HUES64 (cell line): ENCODE measurements at regions not wholly inside any gene's neighbourhood (a gene's known extent, or its start where the extent isn't known, plus 50 kb on each side); places are given as distances from the start of the nearest gene placed in this dataset.

Source experiments
- H3K27ac ChIP-seq: 2 replicates; pipeline ENCODE4 v1.7.0; 2013; ENCODE audit warnings: low read depth, low read length, inconsistent platforms
- H3K27me3 ChIP-seq: 2 replicates; pipeline ENCODE4 v1.6.1; 2013; ENCODE audit warnings: mild to moderate bottlenecking, low read length; ENCODE audit not compliant: insufficient read depth
- H3K36me3 ChIP-seq: 2 replicates; pipeline ENCODE4 v1.6.1; 2013; ENCODE audit warnings: mild to moderate bottlenecking, low read length; ENCODE audit not compliant: insufficient read depth
- H3K4me1 ChIP-seq: 2 replicates; pipeline ENCODE4 v1.6.1; 2013; ENCODE audit warnings: mild to moderate bottlenecking, low read length, moderate library complexity; ENCODE audit not compliant: insufficient read depth
- H3K4me3 ChIP-seq: 2 replicates; pipeline ENCODE4 v1.5.1; 2013; ENCODE audit warnings: mild to moderate bottlenecking, low read length, moderate library complexity
- H3K9ac ChIP-seq: 2 replicates; pipeline ENCODE4 v1.6.1; 2013; ENCODE audit warnings: mild to moderate bottlenecking, low read depth, low read length
- H3K9me3 ChIP-seq: 2 replicates; pipeline ENCODE4 v1.6.1; 2013; ENCODE audit warnings: low read depth, low read length; ENCODE audit not compliant: insufficient read depth
- WGBS: fragments of 150-250, 120-280 bp; methylation state at CpG from one replicate; pipeline ENCODE4 v1.1.7; 2013; ENCODE audit warnings: missing lambda C conversion rate; 5-methylcytosine and 5-hydroxymethylcytosine counted together

GRCh38 chr10:31146491-31147209, 115.0 kb upstream of the ZNF438 start:
- H3K27me3 ChIP-seq: no peaks in the 10 kb centered on the region
- no peak overlapping the region for H3K27ac ChIP-seq
- no peak overlapping the region for H3K9ac ChIP-seq
- no peaks in the 10 kb centered on the region for H3K36me3 ChIP-seq
- no peak overlapping the region for H3K4me3 ChIP-seq
- no peaks in the 10 kb centered on the region for H3K9me3 ChIP-seq
- 79% methylated on average over 21 of the region's 21 CpGs for WGBS
- H3K4me1 ChIP-seq: peaks cover 13% of the 10 kb centered on the region; the same call in 1 of the 2 replicates

- Histone ChIP-seq H3K9ac (no peak overlapping the region), H3K27ac (no peak overlapping the region)
- 93% methylated on average over 2 of the region's 2 CpGs for WGBS
These were observed 115.5 kb upstream of the ZNF438 start for GRCh38 chr10:31147210-31147608.

GRCh38 chr10:31148951-31149350, 117.3 kb upstream of the ZNF438 start:
- no peaks in the 10 kb centered on the region for H3K27me3 ChIP-seq
- H3K4me3 ChIP-seq: no peak overlapping the region
- no peaks in the 10 kb centered on the region for H3K9me3 ChIP-seq
- H3K9ac ChIP-seq: no peak overlapping the region
- H3K4me1 ChIP-seq: peaks cover 10% of the 10 kb centered on the region; the same call in 1 of the 2 replicates
- H3K27ac ChIP-seq: no peak overlapping the region
- WGBS: 87% methylated on average over 3 of the region's 4 CpGs
- H3K36me3 ChIP-seq: no peaks in the 10 kb centered on the region

More at GRCh38 chr10:31147210-31147608, 115.5 kb upstream of the ZNF438 start:
- H3K4me3 ChIP-seq: no peak overlapping the region
- H3K36me3 ChIP-seq: no peaks in the 10 kb centered on the region
- H3K27me3 ChIP-seq: no peaks in the 10 kb centered on the region
- H3K9me3 ChIP-seq: no peaks in the 10 kb centered on the region
- peaks cover 13% of the 10 kb centered on the region; the same call in 1 of the 2 replicates for H3K4me1 ChIP-seq

GRCh38 chr10:31149835-31150512, 118.3 kb upstream of the ZNF438 start:
- Histone ChIP-seq H3K4me3 (no peak overlapping the region), H3K9me3 (no peaks in the 10 kb centered on the region), H3K4me1 (peaks cover 10% of the 10 kb centered on the region; the same call in 1 of the 2 replicates), H3K27ac (no peak overlapping the region), H3K9ac (no peak overlapping the region), H3K36me3 (no peaks in the 10 kb centered on the region), H3K27me3 (no peaks in the 10 kb centered on the region)
- 89% methylated on average over 8 of the region's 8 CpGs for WGBS

- WGBS: 94% methylated on average over 1 of the region's 2 CpGs
- Histone ChIP-seq H3K36me3 (no peaks in the 10 kb centered on the region), H3K4me1 (peaks cover 7% of the 10 kb centered on the region; the same call in 1 of the 2 replicates), H3K27ac (no peak overlapping the region), H3K27me3 (no peaks in the 10 kb centered on the region), H3K9me3 (no peaks in the 10 kb centered on the region), H3K4me3 (no peak overlapping the region), H3K9ac (no peak overlapping the region)
These were observed 119.6 kb upstream of the ZNF438 start for GRCh38 chr10:31151301-31151700.

- H3K4me3 ChIP-seq: no peak overlapping the region
- H3K9me3 ChIP-seq: no peaks in the 10 kb centered on the region
- H3K27ac ChIP-seq: no peak overlapping the region
- H3K4me1 ChIP-seq: peaks cover 7% of the 10 kb centered on the region
- H3K27me3 ChIP-seq: no peaks in the 10 kb centered on the region
- H3K9ac ChIP-seq: no peak overlapping the region
- H3K36me3 ChIP-seq: no peaks in the 10 kb centered on the region
- WGBS: 66% methylated on average over 1 of the region's 1 CpG
These were observed 120.9 kb upstream of the ZNF438 start for GRCh38 chr10:31152421-31153135.

GRCh38 chr10:31153161-31153560, 121.5 kb upstream of the ZNF438 start:
- Histone ChIP-seq H3K9ac (no peak overlapping the region), H3K36me3 (no peaks in the 10 kb centered on the region), H3K9me3 (no peaks in the 10 kb centered on the region), H3K4me1 (peaks cover 7% of the 10 kb centered on the region), H3K27me3 (no peaks in the 10 kb centered on the region), H3K27ac (no peak overlapping the region), H3K4me3 (no peak overlapping the region)
- WGBS: 95% methylated on average over 7 of the region's 7 CpGs

GRCh38 chr10:31153692-31154091, 122.0 kb upstream of the ZNF438 start:
- Histone ChIP-seq H3K36me3 (no peaks in the 10 kb centered on the region), H3K27ac (no peak overlapping the region), H3K9ac (no peak overlapping the region), H3K27me3 (no peaks in the 10 kb centered on the region), H3K4me3 (no peak overlapping the region), H3K9me3 (no peaks in the 10 kb centered on the region), H3K4me1 (peaks cover 7% of the 10 kb centered on the region)
- 94% methylated on average over 8 of the region's 8 CpGs for WGBS

GRCh38 chr10:31154996-31155395, 123.3 kb upstream of the ZNF438 start:
- no peaks in the 10 kb centered on the region for H3K36me3 ChIP-seq
- 100% methylated on average over 2 of the region's 3 CpGs for WGBS
- peaks cover 7% of the 10 kb centered on the region for H3K4me1 ChIP-seq
- H3K9me3 ChIP-seq: no peaks in the 10 kb centered on the region
- H3K9ac ChIP-seq: no peak overlapping the region
- no peak overlapping the region for H3K4me3 ChIP-seq
- H3K27ac ChIP-seq: no peak overlapping the region
- H3K27me3 ChIP-seq: no peaks in the 10 kb centered on the region

GRCh38 chr10:31157123-31158010, 125.7 kb upstream of the ZNF438 start:
- Histone ChIP-seq H3K4me1 (peaks cover 7% of the 10 kb centered on the region), H3K4me3 (no peak overlapping the region), H3K27me3 (no peaks in the 10 kb centered on the region), H3K36me3 (no peaks in the 10 kb centered on the region), H3K27ac (no peak overlapping the region), H3K9me3 (no peaks in the 10 kb centered on the region), H3K9ac (no peak overlapping the region)
- WGBS: 89% methylated on average over 18 of the region's 19 CpGs
